ENCODE measurements at regions not wholly inside any gene's neighbourhood (a gene's known extent, or its start where the extent isn't known, plus 50 kb on each side); places are given as distances from the start of the nearest gene placed in this dataset.

DNA sequence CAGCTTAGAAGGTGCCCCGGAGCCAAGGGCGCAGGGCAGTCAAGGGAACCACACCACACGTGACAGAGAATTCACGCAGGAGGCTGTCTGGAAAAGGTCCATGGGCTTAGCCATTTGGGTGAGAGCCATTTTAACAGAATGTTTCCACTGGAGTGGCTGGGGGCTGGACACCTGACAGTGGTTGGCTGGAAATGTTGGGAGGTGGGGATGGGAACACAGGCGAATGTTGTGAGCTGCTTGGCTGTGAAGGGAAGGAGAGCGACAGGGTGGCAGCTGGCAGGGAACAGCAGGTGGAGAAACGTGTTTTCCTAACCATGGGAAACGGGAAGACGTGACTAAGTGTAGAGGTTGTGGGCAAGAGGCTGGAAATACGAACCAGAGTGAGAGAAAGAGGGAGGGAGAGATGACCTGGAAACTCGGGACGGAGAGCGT is 100.5 kb upstream of the ZNF32 start:
- H3K27me3 ChIP-seq (ENCODE audit: control insufficient read depth, insufficient read depth, low read length), result no peaks in the 10 kb centered on the region; the same call in none of the 2 replicates
- ChIA-PET CTCF (no interaction called here), POLR2A (no interaction called here)
- TF ChIP-seq, protein P1, sequence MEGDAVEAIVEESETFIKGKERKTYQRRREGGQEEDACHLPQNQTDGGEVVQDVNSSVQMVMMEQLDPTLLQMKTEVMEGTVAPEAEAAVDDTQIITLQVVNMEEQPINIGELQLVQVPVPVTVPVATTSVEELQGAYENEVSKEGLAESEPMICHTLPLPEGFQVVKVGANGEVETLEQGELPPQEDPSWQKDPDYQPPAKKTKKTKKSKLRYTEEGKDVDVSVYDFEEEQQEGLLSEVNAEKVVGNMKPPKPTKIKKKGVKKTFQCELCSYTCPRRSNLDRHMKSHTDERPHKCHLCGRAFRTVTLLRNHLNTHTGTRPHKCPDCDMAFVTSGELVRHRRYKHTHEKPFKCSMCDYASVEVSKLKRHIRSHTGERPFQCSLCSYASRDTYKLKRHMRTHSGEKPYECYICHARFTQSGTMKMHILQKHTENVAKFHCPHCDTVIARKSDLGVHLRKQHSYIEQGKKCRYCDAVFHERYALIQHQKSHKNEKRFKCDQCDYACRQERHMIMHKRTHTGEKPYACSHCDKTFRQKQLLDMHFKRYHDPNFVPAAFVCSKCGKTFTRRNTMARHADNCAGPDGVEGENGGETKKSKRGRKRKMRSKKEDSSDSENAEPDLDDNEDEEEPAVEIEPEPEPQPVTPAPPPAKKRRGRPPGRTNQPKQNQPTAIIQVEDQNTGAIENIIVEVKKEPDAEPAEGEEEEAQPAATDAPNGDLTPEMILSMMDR (IDR thresholded peaks at IDR 0.05; ENCODE audit: insufficient read depth, low read depth, low read length), result no peak
- no peak overlapping the region for H3K4me3 ChIP-seq (ENCODE audit: low read depth, low read length)
- no peak for DNase-seq (ENCODE audit: low read depth)
- no peaks in the 10 kb centered on the region for H3K36me3 ChIP-seq (ENCODE audit: control insufficient read depth, insufficient read depth, low read length)

DNA sequence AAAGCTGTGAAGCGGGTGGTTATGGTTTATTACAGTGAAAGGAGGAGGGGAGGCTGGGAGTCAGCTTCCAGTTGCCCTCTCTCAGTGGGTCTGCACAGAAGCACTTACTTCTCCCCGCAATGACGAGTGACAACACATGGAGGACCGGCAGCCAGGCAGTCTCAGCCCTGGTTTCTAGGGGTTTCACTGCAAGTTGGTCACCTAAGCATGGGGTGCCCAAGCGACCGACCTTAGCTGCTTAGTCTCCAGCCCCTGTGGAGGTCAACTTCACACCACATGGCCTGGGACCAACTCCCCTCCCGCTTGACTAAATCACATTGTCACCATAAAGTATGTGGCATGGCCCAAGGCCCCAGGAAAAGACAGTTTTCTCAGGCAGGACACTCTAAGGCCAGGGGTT is 99.9 kb upstream of the ZNF32 start:
- no peak overlapping the region for H3K4me3 ChIP-seq (ENCODE audit: low read depth, low read length)
- ChIA-PET POLR2A (no interaction called here), CTCF (no interaction called here)
- no peaks in the 10 kb centered on the region; the same call in none of the 2 replicates for H3K27me3 ChIP-seq (ENCODE audit: control insufficient read depth, insufficient read depth, low read length)
- no peaks in the 10 kb centered on the region for H3K36me3 ChIP-seq (ENCODE audit: control insufficient read depth, insufficient read depth, low read length)
- TF ChIP-seq, protein P1 (IDR thresholded peaks at IDR 0.05; ENCODE audit: insufficient read depth, low read depth, low read length), result no peak
- no peak for DNase-seq (ENCODE audit: low read depth)

DNA sequence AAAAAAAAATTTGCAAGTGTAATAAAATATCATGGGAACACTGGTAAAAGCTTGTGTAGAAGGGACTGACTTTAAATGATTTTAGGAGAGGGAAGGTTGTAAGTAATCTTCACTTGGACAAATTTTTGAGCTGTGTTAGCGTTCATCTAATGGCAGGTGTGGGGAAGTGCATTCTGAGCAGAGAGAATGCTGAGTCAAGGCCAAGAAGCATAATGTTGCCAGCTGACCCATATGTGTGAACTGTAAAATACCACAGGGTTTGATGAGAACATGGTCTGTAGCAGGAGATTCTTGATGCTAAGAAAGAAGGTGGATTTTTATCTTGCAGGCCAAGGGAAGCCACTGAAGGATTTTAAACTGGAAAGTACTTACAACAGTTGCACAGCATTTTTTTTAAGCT is 98.2 kb upstream of the ZNF32 start:
- DNase-seq (ENCODE audit: low read depth), result no peak
- no peaks in the 10 kb centered on the region; the same call in none of the 2 replicates for H3K27me3 ChIP-seq (ENCODE audit: control insufficient read depth, insufficient read depth, low read length)
- ChIA-PET POLR2A (no interaction called here), CTCF (interaction anchor here (0.6 to 1.2 kb wide), 2 partner anchors 29 to 556 kb away, joined by 3 read pairs; no protein-coding TSS in a partner anchor)
- no peak overlapping the region for H3K4me3 ChIP-seq (ENCODE audit: low read depth, low read length)
- H3K36me3 ChIP-seq (ENCODE audit: control insufficient read depth, insufficient read depth, low read length), result no peaks in the 10 kb centered on the region
- TF ChIP-seq, protein P1 (IDR thresholded peaks at IDR 0.05; ENCODE audit: insufficient read depth, low read depth, low read length), result no peak

DNA sequence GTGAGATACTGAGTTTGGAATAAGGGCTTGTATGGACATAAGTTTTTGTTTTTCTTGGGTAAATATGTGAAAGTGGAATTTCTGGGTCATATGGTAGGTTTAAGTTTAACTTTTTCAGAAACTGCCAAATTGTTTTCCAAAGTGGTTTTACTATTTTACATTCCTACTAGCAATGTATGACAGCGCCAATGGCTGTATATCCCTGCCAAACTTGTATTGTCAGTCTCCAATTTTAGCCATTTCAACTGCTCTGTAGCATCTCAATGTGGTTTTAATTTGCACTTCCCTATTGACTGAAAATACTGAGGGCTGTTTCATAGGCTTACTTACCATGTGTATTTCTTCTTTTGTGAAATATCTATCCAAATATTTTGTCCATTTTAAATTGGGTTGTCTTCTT is 90.5 kb upstream of the ZNF32 start:
- TF ChIP-seq, protein P1 (IDR thresholded peaks at IDR 0.05; ENCODE audit: insufficient read depth, low read depth, low read length), result no peak
- H3K4me3 ChIP-seq (ENCODE audit: low read depth, low read length), result no peak overlapping the region
- CTCF ChIA-PET, result no interaction called here
- POLR2A ChIA-PET, result no interaction called here
- peak; percentile 19 for DNase-seq (ENCODE audit: low read depth)
- no peaks in the 10 kb centered on the region for H3K27me3 ChIP-seq (ENCODE audit: control insufficient read depth, insufficient read depth, low read length)
- H3K36me3 ChIP-seq (ENCODE audit: control insufficient read depth, insufficient read depth, low read length), result no peaks in the 10 kb centered on the region

DNA sequence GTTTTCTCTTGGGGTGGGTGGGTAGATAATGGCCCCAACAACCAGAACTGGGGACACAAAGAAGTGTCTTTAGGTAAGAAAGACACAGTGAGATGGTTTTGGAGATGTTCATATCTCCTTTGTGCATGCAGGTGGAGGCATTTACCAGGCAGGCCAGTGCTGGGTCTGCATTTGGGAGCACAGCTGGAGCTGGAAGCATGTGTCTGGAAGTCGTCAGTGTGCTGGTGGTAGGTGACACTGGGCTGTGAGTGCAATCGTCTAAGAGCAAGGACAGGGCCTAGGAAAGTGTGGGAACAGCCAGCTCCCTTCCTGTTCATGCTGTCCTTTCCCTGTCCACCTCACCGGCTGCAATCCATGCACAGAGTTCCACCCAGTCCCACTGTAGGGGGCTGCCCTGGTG is 88.3 kb upstream of the ZNF32 start:
- CTCF ChIA-PET, result no interaction called here
- TF ChIP-seq, protein P1 (IDR thresholded peaks at IDR 0.05; ENCODE audit: insufficient read depth, low read depth, low read length), result no peak
- no peak for DNase-seq (ENCODE audit: low read depth)
- POLR2A ChIA-PET, result no interaction called here
- Histone ChIP-seq H3K36me3 (ENCODE audit: control insufficient read depth, insufficient read depth, low read length) (no peaks in the 10 kb centered on the region), H3K4me3 (ENCODE audit: low read depth, low read length) (no peak overlapping the region), H3K27me3 (ENCODE audit: control insufficient read depth, insufficient read depth, low read length) (no peaks in the 10 kb centered on the region)
